ENCODE measurements at regions not wholly inside any gene's neighbourhood (a gene's known extent, or its start where the extent isn't known, plus 50 kb on each side); places are given as distances from the start of the nearest gene placed in this dataset.

DNA sequence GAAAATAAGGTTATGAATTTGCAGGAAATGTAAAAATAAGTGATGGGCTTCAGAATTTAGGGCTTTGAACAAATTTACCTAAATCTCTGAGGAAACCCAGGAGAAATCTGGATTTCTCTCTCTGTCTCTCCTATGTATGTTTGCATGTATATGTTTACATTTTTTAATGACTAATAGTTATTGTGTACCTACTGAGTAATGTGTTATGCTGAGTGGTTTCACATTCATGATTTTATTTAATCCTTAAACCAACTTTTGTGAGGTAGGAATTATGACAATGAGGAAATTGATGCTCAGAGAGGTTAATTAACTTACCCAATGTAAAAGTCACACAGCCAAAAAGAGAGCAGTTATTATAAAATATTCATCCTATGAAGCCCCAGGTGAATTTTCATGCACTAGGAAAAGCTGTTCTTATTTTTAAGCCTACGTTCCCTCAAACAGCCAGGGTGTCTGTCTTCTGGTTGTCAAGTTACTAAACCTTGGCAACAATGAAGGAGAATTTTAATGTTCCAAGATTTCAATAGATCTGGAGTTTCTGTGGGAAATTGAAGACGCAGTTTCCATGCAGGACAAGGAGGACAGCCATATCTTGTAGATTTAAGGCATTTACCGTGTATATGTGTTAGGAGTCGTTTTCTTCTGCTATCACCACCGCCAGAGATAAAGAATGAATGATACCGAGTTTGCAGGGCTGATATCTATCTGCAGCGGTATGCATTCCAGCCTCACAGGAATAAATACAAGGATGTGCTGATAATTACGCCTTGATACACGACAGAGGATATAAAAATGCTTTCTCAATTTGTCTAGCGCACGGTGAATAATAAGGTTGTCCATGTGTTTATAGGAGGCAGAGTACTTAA, 484.8 kb downstream of the ZSWIM6 start:
- no peaks in the 10 kb centered on the region for H3K4me1 Mint-ChIP-seq
- no peak for DNase-seq
- H3K27ac Mint-ChIP-seq: no peak overlapping the region
- no peaks in the 10 kb centered on the region for H3K9me3 Mint-ChIP-seq
- peaks cover 13% of the 10 kb centered on the region for H3K27me3 Mint-ChIP-seq
- no peaks in the 10 kb centered on the region for H3K36me3 Mint-ChIP-seq
- H3K4me3 Mint-ChIP-seq: no peak overlapping the region

DNA sequence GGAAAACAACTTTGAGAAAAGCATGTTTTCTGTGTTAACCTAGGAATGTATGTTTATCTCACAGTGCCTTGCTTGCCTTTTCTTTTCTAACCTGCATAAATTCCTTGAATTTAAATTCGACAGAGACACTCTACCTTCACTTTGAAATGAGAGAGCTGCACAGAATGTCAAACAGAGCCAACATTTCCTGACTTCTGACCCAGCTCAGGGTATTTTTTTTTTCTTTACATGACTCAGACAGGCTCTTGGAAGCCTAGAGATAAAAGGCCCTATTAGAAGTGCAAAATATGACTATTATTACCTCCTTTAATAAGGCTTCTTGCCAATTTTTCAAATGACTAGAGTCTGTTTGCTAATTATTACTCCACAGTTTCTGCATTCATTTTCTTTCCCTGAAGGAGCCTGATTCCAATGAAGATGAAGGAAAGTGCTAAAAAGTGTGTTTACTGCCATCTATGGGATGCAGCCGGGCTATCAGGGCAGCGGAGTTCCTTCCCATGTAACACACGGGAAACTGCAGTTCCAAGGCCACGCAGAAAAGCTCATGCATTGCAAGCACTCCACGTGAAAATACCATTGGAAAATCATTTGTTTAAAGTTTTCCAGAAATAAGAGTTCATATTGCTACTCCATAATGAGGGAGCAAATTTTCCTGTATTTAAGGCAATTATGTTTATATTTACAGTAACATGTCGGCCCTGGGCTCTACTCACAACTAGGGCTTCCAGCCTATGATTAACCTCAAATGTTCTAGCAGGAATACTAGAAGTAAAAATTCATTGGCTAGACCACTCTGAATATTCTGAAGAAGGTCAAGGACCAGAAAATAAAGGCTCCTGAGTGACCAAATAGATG, 485.6 kb downstream of the ZSWIM6 start:
- Mint-ChIP-seq H3K27ac (no peak overlapping the region), H3K4me1 (no peaks in the 10 kb centered on the region), H3K27me3 (peaks cover 13% of the 10 kb centered on the region), H3K36me3 (no peaks in the 10 kb centered on the region), H3K9me3 (no peaks in the 10 kb centered on the region), H3K4me3 (no peak overlapping the region)
- no peak for DNase-seq

DNA sequence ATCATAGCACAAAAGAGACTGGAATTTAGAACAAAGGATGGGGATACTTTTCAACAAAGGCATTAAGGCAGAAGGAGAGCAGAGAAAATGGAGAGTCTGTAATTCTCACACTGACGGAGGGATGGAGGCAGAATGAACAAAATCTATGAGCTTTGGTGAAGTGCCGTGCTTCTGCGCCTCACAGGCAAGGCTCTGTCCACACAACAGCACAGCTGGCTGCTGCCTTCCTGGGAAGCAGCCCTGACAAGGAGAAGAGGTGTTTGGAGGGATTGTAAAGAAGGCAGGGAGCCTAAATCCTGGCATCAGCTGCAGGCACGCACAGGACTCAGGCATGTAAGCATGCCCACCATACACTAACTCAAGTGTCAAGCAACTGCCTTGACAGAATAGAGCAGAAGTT, 485.2 kb upstream of the KIF2A start:
- Mint-ChIP-seq H3K9me3 (no peaks in the 10 kb centered on the region), H3K27me3 (peaks cover 8% of the 10 kb centered on the region), H3K4me3 (no peak overlapping the region), H3K27ac (no peak overlapping the region), H3K36me3 (no peaks in the 10 kb centered on the region), H3K4me1 (no peaks in the 10 kb centered on the region)
- DNase-seq: no peak

DNA sequence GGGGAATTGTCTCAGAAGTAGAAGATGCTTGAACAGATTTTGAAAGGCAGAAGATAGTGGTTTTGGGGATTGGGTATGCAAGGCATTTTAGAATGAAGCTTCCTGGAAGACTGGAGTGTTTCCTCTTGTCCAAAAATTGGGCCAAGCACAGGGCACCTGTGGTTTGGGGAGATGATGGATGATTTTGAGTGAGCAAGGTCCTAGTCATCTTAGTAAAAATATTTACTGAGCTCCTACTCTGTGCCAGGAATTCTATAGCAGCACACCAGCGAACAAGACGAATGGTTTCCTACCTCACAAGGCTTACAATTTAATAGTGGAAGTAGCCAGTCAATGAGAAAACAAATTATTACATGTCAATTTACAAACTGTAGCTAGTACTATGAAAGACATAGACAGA, 484.4 kb upstream of the KIF2A start:
- Mint-ChIP-seq H3K4me1 (no peaks in the 10 kb centered on the region), H3K4me3 (no peak overlapping the region), H3K9me3 (no peaks in the 10 kb centered on the region), H3K36me3 (no peaks in the 10 kb centered on the region), H3K27me3 (peaks cover 7% of the 10 kb centered on the region), H3K27ac (no peak overlapping the region)
- no peak for DNase-seq

DNA sequence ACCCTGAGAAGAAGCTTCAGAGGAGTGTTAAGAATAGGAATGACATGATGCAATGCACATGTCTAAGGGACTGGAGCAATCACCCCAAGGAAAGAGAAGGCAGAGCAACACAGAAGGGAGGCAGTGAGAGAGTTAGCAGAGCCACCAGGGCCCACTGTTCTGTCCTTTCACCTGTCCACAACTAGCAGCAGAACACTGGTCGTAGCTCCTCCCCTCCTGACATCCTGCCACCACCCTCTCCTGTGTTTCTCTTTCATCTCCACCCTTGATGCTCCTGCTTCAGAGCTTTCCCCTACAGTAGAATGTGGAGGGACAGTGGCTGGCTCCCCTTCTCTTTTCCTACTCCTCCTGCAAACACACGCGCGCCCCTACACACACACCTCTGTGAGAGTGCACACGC, 483.4 kb upstream of the KIF2A start:
- no peaks in the 10 kb centered on the region for H3K4me1 Mint-ChIP-seq
- no peak overlapping the region for H3K4me3 Mint-ChIP-seq
- no peaks in the 10 kb centered on the region for H3K36me3 Mint-ChIP-seq
- H3K27ac Mint-ChIP-seq: no peak overlapping the region
- no peaks in the 10 kb centered on the region for H3K27me3 Mint-ChIP-seq
- no peaks in the 10 kb centered on the region for H3K9me3 Mint-ChIP-seq
- DNase-seq: no peak

DNA sequence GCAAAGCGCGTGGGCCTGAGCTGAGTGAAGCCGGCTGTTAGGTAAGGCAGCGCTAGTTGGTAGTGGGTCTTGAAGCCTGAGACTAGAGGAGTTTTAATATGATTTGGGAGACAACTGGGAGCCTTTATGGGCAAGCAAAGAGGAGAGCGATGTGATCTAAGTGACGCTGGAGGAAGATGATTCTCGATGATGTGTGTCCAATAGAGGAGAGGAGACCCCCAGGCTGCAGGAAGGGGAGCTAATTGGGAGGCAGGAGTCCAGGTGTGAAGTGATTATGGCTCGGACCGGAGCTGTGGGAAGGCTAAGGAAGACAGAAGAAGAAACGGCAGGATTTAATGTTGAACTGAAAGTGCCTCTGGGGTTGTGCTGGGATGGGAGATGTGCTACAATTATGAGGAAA, 482.9 kb upstream of the KIF2A start:
- no peak for DNase-seq
- Mint-ChIP-seq H3K4me1 (no peaks in the 10 kb centered on the region), H3K27ac (no peak overlapping the region)

DNA sequence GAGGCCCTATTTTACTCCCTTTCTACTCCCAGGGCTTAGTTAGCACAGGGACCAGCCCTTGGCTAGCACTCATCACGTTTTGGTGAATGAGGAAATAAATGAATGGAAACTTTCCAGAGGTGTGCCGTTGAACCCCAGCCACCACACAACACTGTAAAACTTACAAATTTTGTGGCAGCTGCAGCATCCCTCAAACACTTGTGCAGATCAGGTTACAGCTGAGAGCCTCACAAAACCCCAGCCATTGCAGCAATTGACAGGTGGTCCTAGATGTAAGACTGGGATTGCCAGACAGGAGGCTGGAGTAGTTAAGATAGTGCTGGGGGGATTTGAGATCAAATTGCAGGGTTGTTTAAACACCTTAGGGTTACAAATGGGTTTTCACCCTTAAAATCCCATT, 482.2 kb upstream of the KIF2A start:
- H3K27ac Mint-ChIP-seq: no peak overlapping the region
- no peaks in the 10 kb centered on the region for H3K4me1 Mint-ChIP-seq
- H3K9me3 Mint-ChIP-seq: no peaks in the 10 kb centered on the region

More for the DNA sequence above, 482.9 kb upstream of the KIF2A start:
- Mint-ChIP-seq H3K36me3 (no peaks in the 10 kb centered on the region), H3K9me3 (no peaks in the 10 kb centered on the region), H3K4me3 (no peak overlapping the region), H3K27me3 (no peaks in the 10 kb centered on the region)

DNA sequence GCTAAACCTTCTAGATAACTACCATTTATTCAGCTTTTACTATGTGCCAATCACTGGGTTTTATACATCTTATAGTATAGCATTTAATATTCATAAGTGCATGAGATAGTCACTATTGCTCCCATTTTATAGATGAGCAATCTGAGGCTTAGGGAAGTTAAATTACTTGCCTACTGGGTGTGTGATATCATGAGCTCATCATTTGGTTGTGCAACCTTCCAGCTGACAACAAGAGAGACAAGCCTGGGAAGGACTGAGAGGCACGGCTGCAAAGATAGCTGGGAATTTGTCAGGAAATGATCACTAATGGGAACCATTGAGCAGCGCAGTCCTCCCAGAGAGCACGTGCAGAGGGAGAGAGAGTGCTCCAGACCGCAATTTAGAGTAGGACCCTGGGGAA, 481.6 kb upstream of the KIF2A start:
- Mint-ChIP-seq H3K36me3 (no peaks in the 10 kb centered on the region), H3K4me1 (no peaks in the 10 kb centered on the region), H3K27me3 (peaks cover 7% of the 10 kb centered on the region), H3K4me3 (no peak overlapping the region), H3K27ac (no peak overlapping the region), H3K9me3 (no peaks in the 10 kb centered on the region)
- no peak for DNase-seq

More for the DNA sequence above, 482.2 kb upstream of the KIF2A start:
- H3K27me3 Mint-ChIP-seq: peaks cover 2% of the 10 kb centered on the region
- no peak for DNase-seq
- no peaks in the 10 kb centered on the region for H3K36me3 Mint-ChIP-seq
- H3K4me3 Mint-ChIP-seq: no peak overlapping the region

DNA sequence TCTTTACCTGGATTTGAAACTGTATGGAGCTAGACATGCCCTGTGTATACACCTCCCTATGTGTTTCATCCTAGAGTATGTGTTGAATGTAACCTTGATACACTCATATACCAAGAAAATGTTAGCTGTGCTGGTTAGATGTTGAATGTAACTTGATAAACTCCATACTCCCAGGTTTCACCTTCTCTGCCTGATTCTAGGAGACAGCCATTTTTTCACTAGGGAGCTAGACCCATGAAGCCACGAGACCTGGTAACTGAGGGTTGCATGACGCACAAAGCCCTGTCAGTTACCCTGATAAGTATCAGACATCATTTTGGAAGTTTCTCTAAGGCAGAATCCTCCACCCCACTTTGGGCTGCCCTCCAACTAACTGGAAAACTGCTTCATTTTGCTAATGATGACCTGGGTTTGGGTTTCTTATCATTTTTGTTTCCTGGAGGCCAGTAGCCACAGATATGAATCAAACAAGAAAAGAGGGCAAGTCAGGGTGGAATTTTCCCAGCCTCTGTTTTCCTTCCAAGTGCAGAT, 478.5 kb upstream of the KIF2A start:
- no peaks in the 10 kb centered on the region for H3K4me1 Mint-ChIP-seq
- DNase-seq: no peak
- H3K36me3 Mint-ChIP-seq: no peaks in the 10 kb centered on the region
- H3K27me3 Mint-ChIP-seq: peaks cover 7% of the 10 kb centered on the region
- H3K4me3 Mint-ChIP-seq: no peak overlapping the region
- no peaks in the 10 kb centered on the region for H3K9me3 Mint-ChIP-seq
- H3K27ac Mint-ChIP-seq: no peak overlapping the region

DNA sequence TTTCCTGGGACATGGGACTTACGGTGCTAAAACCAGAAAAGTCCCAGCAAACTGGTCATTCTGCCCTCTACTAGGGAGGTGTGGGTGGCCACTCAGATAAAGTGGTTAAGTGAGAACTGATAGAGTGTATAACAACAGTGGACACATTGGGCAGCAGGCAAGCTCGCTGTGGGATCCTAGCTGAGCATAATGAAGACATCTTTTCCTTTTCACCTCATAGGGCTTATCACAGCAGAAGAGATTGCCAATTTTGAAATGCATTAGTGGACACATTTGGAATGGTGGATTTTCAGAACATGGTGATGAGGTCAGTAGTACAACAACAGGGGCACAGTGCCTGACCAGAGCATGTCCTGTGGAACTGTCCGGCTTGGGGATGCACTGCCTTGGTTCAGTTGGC, 477.1 kb upstream of the KIF2A start:
- H3K4me1 Mint-ChIP-seq: no peaks in the 10 kb centered on the region
- no peak overlapping the region for H3K27ac Mint-ChIP-seq
- no peaks in the 10 kb centered on the region for H3K36me3 Mint-ChIP-seq
- no peaks in the 10 kb centered on the region for H3K9me3 Mint-ChIP-seq
- no peak for DNase-seq
- H3K4me3 Mint-ChIP-seq: no peak overlapping the region
- H3K27me3 Mint-ChIP-seq: peaks cover 7% of the 10 kb centered on the region

DNA sequence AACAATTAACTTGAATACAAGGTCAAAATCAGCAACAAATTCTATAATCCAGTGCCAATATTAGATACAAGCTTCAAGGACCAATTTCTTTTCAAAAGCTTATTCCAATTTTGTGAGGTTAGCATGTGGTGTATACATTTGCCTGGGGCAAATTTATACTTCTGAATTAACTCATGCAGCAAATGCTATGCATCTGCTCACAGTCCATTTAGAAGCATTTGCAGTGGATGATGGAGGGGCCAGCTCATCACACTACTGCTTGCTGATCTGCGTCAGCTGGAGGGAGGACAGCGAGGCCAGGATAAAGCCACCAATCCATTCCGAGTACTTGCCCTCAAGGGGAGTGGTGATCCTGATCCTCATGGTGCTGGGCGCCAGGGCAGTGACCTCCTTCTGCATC, 474.3 kb upstream of the KIF2A start:
- no peaks in the 10 kb centered on the region for H3K9me3 Mint-ChIP-seq
- no peaks in the 10 kb centered on the region for H3K4me1 Mint-ChIP-seq
- H3K27me3 Mint-ChIP-seq: peaks cover 9% of the 10 kb centered on the region
- DNase-seq: no peak
- no peak overlapping the region for H3K27ac Mint-ChIP-seq
- no peak overlapping the region for H3K4me3 Mint-ChIP-seq
- no peaks in the 10 kb centered on the region for H3K36me3 Mint-ChIP-seq

DNA sequence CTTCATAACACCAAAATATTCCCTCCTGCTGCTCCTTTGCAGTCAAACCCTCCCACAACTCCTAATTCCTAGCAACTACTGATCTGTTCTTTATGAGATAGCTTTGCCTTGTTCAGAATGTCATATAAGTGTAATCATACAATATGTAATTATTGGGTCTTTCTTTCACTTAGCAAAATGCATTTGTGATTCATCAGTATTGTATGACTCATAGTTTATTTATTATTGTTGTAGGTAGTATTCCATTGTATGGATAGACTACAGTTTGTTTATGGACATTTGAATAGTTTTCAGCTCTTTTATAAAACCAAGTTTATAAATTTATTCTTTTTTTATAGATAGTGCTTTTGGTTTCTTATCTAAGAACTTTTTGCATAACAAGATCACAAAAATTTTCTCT, 468.2 kb upstream of the KIF2A start:
- no peaks in the 10 kb centered on the region for H3K4me1 Mint-ChIP-seq
- H3K4me3 Mint-ChIP-seq: no peak overlapping the region
- no peaks in the 10 kb centered on the region for H3K9me3 Mint-ChIP-seq
- H3K27me3 Mint-ChIP-seq: peaks cover 18% of the 10 kb centered on the region
- no peak overlapping the region for H3K27ac Mint-ChIP-seq
- DNase-seq: no peak
- H3K36me3 Mint-ChIP-seq: no peaks in the 10 kb centered on the region

DNA sequence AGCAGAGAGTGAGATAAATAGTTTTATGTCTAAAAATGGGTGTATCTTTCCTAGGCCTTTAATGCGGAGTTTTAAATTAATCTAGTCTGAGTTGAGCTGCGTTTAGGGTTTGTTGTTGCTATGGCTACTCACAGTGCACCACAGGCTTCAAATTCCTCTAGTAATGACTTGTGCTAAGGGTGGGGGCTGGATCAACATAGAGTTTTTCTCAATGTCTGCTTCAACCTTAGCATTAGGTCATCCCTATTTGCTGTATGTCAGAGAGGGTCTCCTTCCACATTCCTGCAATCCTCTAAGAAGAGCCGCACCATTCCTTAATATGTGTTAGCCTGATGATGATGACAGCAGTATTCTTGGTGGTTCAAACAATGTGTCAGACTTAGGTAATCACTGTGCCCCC, 465.6 kb upstream of the KIF2A start:
- Mint-ChIP-seq H3K27ac (no peak overlapping the region), H3K4me1 (no peaks in the 10 kb centered on the region), H3K27me3 (peaks cover 23% of the 10 kb centered on the region), H3K36me3 (no peaks in the 10 kb centered on the region), H3K4me3 (no peak overlapping the region), H3K9me3 (no peaks in the 10 kb centered on the region)
- no peak for DNase-seq

DNA sequence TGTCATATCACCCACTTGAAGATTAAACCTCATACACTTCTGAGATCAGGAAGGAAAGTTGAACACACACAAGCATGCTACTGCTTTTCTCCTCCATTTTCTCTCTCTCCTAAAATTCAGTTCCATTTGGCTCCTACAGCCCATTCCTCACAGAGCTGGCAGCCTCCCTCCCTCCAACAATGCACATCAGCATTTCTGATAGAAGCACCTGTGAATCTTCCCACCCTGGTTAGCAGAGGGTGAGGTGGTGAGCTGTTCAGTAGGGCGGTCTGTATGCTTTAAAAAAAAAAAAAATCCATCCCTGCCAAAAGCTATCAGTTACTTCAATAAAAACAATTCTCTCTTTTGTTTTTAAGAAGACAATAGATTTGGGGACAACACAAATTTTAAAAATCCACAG, 463.2 kb upstream of the KIF2A start:
- no peak overlapping the region for H3K27ac Mint-ChIP-seq
- H3K27me3 Mint-ChIP-seq: peaks cover 23% of the 10 kb centered on the region
- no peaks in the 10 kb centered on the region for H3K4me1 Mint-ChIP-seq
- H3K9me3 Mint-ChIP-seq: peaks cover 5% of the 10 kb centered on the region
- no peak for DNase-seq
- no peak overlapping the region for H3K4me3 Mint-ChIP-seq
- no peaks in the 10 kb centered on the region for H3K36me3 Mint-ChIP-seq

DNA sequence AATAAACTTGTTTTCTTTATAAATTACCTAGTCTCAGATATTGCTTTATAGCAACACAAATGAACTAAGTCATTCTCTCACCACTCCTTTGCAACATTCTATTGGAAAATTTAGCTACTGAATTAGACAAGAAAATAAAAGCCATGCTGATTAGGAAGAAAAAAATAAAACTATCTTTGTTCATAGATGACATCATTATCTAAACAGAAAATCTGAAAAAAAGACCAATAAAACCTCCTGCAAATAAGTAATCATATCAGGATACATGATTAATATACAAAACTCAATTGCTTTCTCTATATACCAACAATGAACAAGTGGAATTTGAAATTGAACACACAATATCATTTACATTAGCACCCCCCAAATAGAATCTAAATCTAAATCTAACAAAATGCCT, 455.3 kb upstream of the KIF2A start:
- Mint-ChIP-seq H3K27ac (no peak overlapping the region), H3K9me3 (peaks cover 14% of the 10 kb centered on the region), H3K27me3 (no peaks in the 10 kb centered on the region), H3K4me1 (no peaks in the 10 kb centered on the region), H3K36me3 (no peaks in the 10 kb centered on the region), H3K4me3 (no peak overlapping the region)
- DNase-seq: no peak
